ENCODE measurements at regions not wholly inside any gene's neighbourhood (a gene's known extent, or its start where the extent isn't known, plus 50 kb on each side); places are given as distances from the start of the nearest gene placed in this dataset.

DNA sequence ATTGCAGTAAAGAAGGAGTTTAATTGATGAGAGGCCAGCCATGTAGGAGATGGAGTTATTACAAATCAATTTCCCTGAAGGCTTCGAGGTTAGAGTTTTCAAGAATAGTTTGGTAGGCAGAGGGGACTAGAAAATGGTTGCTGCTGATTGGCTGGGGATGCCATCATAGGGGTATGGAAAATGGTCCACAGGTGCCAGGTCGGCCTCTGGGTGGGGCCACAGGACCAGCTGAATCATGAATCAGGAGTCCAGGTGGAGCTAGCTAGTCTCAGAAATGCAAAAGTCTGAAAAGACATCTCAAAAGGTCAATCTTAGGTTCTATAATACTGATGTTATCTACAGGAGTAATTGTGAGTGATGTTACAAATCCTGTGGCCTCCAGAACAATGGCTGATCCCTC is 714.0 kb upstream of the GHITM start:
- intact Hi-C loops (cut with DNase I), result no loop called here
- H3K27ac ChIP-seq (replicated peaks in 1 of 4), result no peak overlapping the region
- no peaks in the 10 kb centered on the region for H3K9me3 ChIP-seq
- DNase-seq (ENCODE audit: extremely low spot score), result no peak
- WGBS, result 71% methylated on average over 2 of the region's 2 CpGs
- H3K4me3 ChIP-seq, result no peak overlapping the region
- TF ChIP-seq, protein P1, sequence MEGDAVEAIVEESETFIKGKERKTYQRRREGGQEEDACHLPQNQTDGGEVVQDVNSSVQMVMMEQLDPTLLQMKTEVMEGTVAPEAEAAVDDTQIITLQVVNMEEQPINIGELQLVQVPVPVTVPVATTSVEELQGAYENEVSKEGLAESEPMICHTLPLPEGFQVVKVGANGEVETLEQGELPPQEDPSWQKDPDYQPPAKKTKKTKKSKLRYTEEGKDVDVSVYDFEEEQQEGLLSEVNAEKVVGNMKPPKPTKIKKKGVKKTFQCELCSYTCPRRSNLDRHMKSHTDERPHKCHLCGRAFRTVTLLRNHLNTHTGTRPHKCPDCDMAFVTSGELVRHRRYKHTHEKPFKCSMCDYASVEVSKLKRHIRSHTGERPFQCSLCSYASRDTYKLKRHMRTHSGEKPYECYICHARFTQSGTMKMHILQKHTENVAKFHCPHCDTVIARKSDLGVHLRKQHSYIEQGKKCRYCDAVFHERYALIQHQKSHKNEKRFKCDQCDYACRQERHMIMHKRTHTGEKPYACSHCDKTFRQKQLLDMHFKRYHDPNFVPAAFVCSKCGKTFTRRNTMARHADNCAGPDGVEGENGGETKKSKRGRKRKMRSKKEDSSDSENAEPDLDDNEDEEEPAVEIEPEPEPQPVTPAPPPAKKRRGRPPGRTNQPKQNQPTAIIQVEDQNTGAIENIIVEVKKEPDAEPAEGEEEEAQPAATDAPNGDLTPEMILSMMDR (IDR thresholded peaks at IDR 0.05), result no peak
- no peak for TF ChIP-seq POLR2A (IDR thresholded peaks at IDR 0.05; ENCODE audit: low read depth)
- no peak for TF ChIP-seq EP300 (IDR thresholded peaks at IDR 0.05)
- H3K4me1 ChIP-seq, result no peaks in the 10 kb centered on the region
- H3K27me3 ChIP-seq, result no peaks in the 10 kb centered on the region
- no peaks in the 10 kb centered on the region for H3K36me3 ChIP-seq

DNA sequence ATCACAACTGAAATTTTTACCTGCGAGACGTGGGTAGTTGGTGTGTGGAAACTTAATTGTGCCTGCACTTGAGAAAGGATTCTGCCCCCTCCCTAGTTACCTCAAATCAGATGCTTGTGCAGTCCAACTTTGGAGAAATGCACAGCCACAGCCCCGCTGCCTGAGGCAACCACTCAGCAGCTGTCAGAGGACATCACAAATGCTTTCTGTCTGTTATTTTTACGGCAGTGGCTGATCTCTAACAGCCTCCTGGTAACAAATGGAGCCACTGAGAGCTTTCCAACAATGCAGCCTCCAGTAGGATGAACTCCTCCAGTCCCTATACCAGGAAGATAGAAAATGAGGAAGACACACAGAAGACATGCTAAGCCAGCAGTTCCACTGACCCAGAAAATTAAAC is 712.2 kb upstream of the GHITM start:
- Histone ChIP-seq H3K27me3 (no peaks in the 10 kb centered on the region), H3K9me3 (no peaks in the 10 kb centered on the region), H3K4me3 (no peak overlapping the region), H3K27ac (replicated peaks in 1 of 4) (no peak overlapping the region), H3K36me3 (no peaks in the 10 kb centered on the region), H3K4me1 (no peaks in the 10 kb centered on the region)
- DNase-seq (ENCODE audit: extremely low spot score), result no peak
- TF ChIP-seq, protein P1 (IDR thresholded peaks at IDR 0.05), result no peak
- no peak for TF ChIP-seq POLR2A (IDR thresholded peaks at IDR 0.05; ENCODE audit: low read depth)
- no peak for TF ChIP-seq POLR2AphosphoS5 (IDR thresholded peaks at IDR 0.05)
- 63% methylated on average over 4 of the region's 4 CpGs for WGBS
- intact Hi-C loops (cut with DNase I), result no loop called here

DNA sequence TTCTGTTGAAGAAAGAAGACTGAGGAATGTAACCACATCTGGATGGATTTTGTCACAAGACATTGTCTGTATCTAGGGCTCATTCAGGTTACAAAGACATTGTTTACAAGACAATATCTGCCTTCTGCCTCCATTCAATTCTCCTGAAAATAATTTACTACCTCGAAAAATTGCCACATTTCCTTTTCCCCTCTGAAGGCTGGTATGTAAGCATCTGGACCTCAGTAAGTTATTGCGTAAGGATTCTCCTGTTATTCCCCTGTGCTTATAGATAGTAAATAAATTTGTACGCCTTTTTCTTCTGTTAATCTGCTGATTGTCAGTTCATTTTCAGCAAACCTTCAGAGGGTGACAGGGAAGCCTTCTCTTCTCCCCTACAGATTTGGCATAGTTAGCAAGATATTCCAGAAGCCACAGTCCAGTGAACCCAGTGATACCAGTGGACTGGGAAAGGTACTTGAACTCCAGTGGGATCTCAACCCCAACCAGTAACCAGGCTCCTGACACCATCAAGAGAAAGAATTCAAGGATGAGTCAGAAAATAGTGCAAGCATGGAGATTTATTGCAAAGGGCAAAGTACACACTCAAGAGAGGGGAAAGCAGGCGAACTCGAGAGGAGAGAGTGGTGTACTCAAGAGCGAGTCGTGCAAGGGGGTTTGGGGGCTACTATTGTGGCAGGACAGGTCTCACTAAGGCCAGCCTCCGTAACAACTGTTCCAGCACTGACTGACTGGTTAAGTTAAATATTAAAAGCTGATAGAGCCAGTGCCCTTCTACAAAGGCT is 706.9 kb upstream of the GHITM start:
- Histone ChIP-seq H3K36me3 (no peaks in the 10 kb centered on the region), H3K4me1 (no peaks in the 10 kb centered on the region), H3K27ac (replicated peaks in 1 of 4) (no peak overlapping the region), H3K4me3 (no peak overlapping the region), H3K9me3 (no peaks in the 10 kb centered on the region), H3K27me3 (no peaks in the 10 kb centered on the region)
- no peak for TF ChIP-seq POLR2AphosphoS5 (IDR thresholded peaks at IDR 0.05)
- TF ChIP-seq EP300 (IDR thresholded peaks at IDR 0.05), result no peak
- TF ChIP-seq, protein P1 (IDR thresholded peaks at IDR 0.05), result no peak
- TF ChIP-seq POLR2A (IDR thresholded peaks at IDR 0.05; ENCODE audit: low read depth), result no peak
- 87% methylated on average over 8 of the region's 8 CpGs for WGBS
- intact Hi-C loops (cut with DNase I), result no loop called here
- no peak for DNase-seq (ENCODE audit: extremely low spot score)

DNA sequence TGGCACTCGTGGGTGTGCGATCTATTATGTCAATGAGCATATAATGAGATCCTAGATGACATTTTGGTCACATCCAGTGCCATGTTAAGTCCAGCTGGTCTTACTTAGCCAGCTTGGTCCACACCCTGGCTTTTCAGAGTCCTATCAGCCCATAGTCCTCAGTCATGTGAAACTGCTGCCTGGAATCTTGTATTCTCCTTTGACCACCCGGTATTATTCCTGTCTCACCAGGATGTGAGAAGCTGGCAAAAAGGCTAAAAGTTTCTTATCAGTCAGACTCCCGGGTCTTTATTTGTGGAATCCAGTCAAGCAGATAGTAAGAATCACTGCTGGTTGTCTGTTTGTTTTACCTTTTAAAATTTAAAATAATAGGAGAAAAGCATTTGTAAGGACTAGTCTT is 705.6 kb upstream of the GHITM start:
- 81% methylated on average over 4 of the region's 4 CpGs for WGBS
- Histone ChIP-seq H3K4me3 (no peak overlapping the region), H3K4me1 (no peaks in the 10 kb centered on the region), H3K9me3 (no peaks in the 10 kb centered on the region), H3K27ac (replicated peaks in 1 of 4) (no peak overlapping the region), H3K27me3 (no peaks in the 10 kb centered on the region), H3K36me3 (no peaks in the 10 kb centered on the region)
- no peak for TF ChIP-seq POLR2A (IDR thresholded peaks at IDR 0.05; ENCODE audit: low read depth)
- TF ChIP-seq EP300 (IDR thresholded peaks at IDR 0.05), result no peak
- TF ChIP-seq, protein P1 (IDR thresholded peaks at IDR 0.05), result no peak
- no peak for TF ChIP-seq POLR2AphosphoS5 (IDR thresholded peaks at IDR 0.05)
- intact Hi-C loops (cut with DNase I), result no loop called here
- DNase-seq (ENCODE audit: extremely low spot score), result no peak

DNA sequence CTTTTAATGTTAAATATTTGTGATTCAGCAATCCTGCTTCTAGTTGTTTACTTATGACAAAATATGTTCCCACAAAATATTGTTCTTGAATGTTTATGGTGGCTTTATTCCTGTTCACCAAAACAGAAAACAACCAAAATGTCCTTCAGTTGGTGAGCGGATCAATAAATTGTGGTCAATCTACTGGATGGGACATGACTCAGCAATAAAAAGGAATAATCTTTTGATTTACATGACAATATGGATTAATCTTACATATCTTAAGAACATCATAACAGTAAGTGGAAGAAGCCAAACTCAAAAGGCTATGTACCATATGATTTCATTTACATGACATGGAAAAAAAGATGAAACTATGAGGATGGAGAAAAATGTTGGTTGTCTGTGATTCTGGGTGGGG is 691.3 kb upstream of the GHITM start:
- DNase-seq (ENCODE audit: extremely low spot score), result no peak
- TF ChIP-seq, protein P1 (IDR thresholded peaks at IDR 0.05), result no peak
- no peak for TF ChIP-seq POLR2AphosphoS5 (IDR thresholded peaks at IDR 0.05)
- TF ChIP-seq EP300 (IDR thresholded peaks at IDR 0.05), result no peak
- TF ChIP-seq POLR2A (IDR thresholded peaks at IDR 0.05; ENCODE audit: low read depth), result no peak
- no peaks in the 10 kb centered on the region for H3K36me3 ChIP-seq
- no peaks in the 10 kb centered on the region for H3K27me3 ChIP-seq
- no peaks in the 10 kb centered on the region for H3K9me3 ChIP-seq
- WGBS, result 90% methylated on average over 1 of the region's 1 CpG
- H3K27ac ChIP-seq (replicated peaks in 1 of 4), result no peak overlapping the region
- intact Hi-C loops (cut with DNase I), result no loop called here
- H3K4me3 ChIP-seq, result no peak overlapping the region
- no peaks in the 10 kb centered on the region for H3K4me1 ChIP-seq
